ENCODE measurements at regions not wholly inside any gene's neighbourhood (a gene's known extent, or its start where the extent isn't known, plus 50 kb on each side); places are given as distances from the start of the nearest gene placed in this dataset.

- H3F3A ChIP-seq (ENCODE audit: insufficient read depth): no peaks in the 10 kb centered on the region
- no peaks in the 10 kb centered on the region for H3K27me3 ChIP-seq (replicated peaks; ENCODE audit: insufficient read depth)
- H3K9me2 ChIP-seq (ENCODE audit: insufficient read depth): no peaks in the 10 kb centered on the region; the same call in 1 of the 2 replicates
- no peak overlapping the region for H2AFZ ChIP-seq
- no peak overlapping the region for H3K9ac ChIP-seq
- H3K4me2 ChIP-seq (ENCODE audit: unreplicated experiment): no peak overlapping the region
- 54 to 59% methylated on average over 5 of the region's 5 CpGs for WGBS, 2 experiments (ENCODE audit: low coverage in 1 of 2, low lambda C conversion rate in 2 of 2, missing lambda C conversion rate in 2 of 2)
- no peak overlapping the region for H3K27ac ChIP-seq
- H3K4me3 ChIP-seq: no peak overlapping the region
- no peaks in the 10 kb centered on the region for H3K79me2 ChIP-seq (ENCODE audit: insufficient read depth)
- DNase-seq: no peak
- no peaks in the 10 kb centered on the region for H3K4me1 ChIP-seq (ENCODE audit: insufficient read depth)
- H3K9me3 ChIP-seq (ENCODE audit: low read depth): no peaks in the 10 kb centered on the region
- in situ Hi-C loops (cut with MboI): no loop called here
- no peaks in the 10 kb centered on the region for H3K36me3 ChIP-seq (ENCODE audit: low read depth)
- no peaks in the 10 kb centered on the region for H4K20me1 ChIP-seq (ENCODE audit: insufficient read depth)
- no peak for TF ChIP-seq EZH2phosphoT487 (IDR thresholded peaks at IDR 0.05; ENCODE audit: insufficient read depth, low read depth)
- no peak for TF ChIP-seq EZH2 (IDR thresholded peaks at IDR 0.05; ENCODE audit: insufficient read depth, poor library complexity, severe bottlenecking)
Measured at GRCh38 chr9:26597542-26598149, 295.0 kb downstream of the CAAP1 start.

- H3K27ac ChIP-seq: no peak overlapping the region
- no peak for DNase-seq
- TF ChIP-seq EZH2 (IDR thresholded peaks at IDR 0.05; ENCODE audit: insufficient read depth, poor library complexity, severe bottlenecking): no peak
- TF ChIP-seq EZH2phosphoT487 (IDR thresholded peaks at IDR 0.05; ENCODE audit: insufficient read depth, low read depth): no peak
- no peaks in the 10 kb centered on the region for H3K9me2 ChIP-seq (ENCODE audit: insufficient read depth)
- no peaks in the 10 kb centered on the region for H3K79me2 ChIP-seq (ENCODE audit: insufficient read depth)
- no peak overlapping the region for H3K4me2 ChIP-seq (ENCODE audit: unreplicated experiment)
- H3K4me1 ChIP-seq (ENCODE audit: insufficient read depth): no peaks in the 10 kb centered on the region
- H3K27me3 ChIP-seq (replicated peaks; ENCODE audit: insufficient read depth): no peaks in the 10 kb centered on the region
- H3K9me3 ChIP-seq (ENCODE audit: low read depth): no peaks in the 10 kb centered on the region
- H4K20me1 ChIP-seq (ENCODE audit: insufficient read depth): no peaks in the 10 kb centered on the region
- H3F3A ChIP-seq (ENCODE audit: insufficient read depth): no peaks in the 10 kb centered on the region
- H3K36me3 ChIP-seq (ENCODE audit: low read depth): no peaks in the 10 kb centered on the region
- in situ Hi-C loops (cut with MboI): no loop called here
- H3K4me3 ChIP-seq: no peak overlapping the region
- no peak overlapping the region for H2AFZ ChIP-seq
- no peak overlapping the region for H3K9ac ChIP-seq
- WGBS, 2 experiments (ENCODE audit: low coverage in 1 of 2, low lambda C conversion rate in 2 of 2, missing lambda C conversion rate in 2 of 2): 12% methylated on average over 2 of the region's 2 CpGs
Measured at GRCh38 chr9:26579056-26579455, 313.5 kb downstream of the CAAP1 start.

GRCh38 chr9:26574898-26575440, 317.6 kb downstream of the CAAP1 start:
- no peak overlapping the region for H3K9ac ChIP-seq
- H3K4me2 ChIP-seq (ENCODE audit: unreplicated experiment): no peak overlapping the region
- no peaks in the 10 kb centered on the region for H3K36me3 ChIP-seq (ENCODE audit: low read depth)
- DNase-seq: no peak
- H4K20me1 ChIP-seq (ENCODE audit: insufficient read depth): no peaks in the 10 kb centered on the region
- H2AFZ ChIP-seq: no peak overlapping the region
- 53% methylated on average over 2 of the region's 2 CpGs for WGBS, 2 experiments (ENCODE audit: low coverage in 1 of 2, low lambda C conversion rate in 2 of 2, missing lambda C conversion rate in 2 of 2)
- no peak for TF ChIP-seq EZH2phosphoT487 (IDR thresholded peaks at IDR 0.05; ENCODE audit: insufficient read depth, low read depth)
- no peak for TF ChIP-seq EZH2 (IDR thresholded peaks at IDR 0.05; ENCODE audit: insufficient read depth, poor library complexity, severe bottlenecking)
- H3K9me3 ChIP-seq (ENCODE audit: low read depth): no peaks in the 10 kb centered on the region
- in situ Hi-C loops (cut with MboI): no loop called here
- no peak overlapping the region for H3K27ac ChIP-seq
- no peaks in the 10 kb centered on the region for H3K27me3 ChIP-seq (replicated peaks; ENCODE audit: insufficient read depth)
- H3K4me3 ChIP-seq: no peak overlapping the region
- no peaks in the 10 kb centered on the region for H3K79me2 ChIP-seq (ENCODE audit: insufficient read depth)
- no peaks in the 10 kb centered on the region for H3K4me1 ChIP-seq (ENCODE audit: insufficient read depth)
- H3F3A ChIP-seq (ENCODE audit: insufficient read depth): no peaks in the 10 kb centered on the region
- H3K9me2 ChIP-seq (ENCODE audit: insufficient read depth): no peaks in the 10 kb centered on the region

GRCh38 chr9:26574256-26574655, 318.3 kb downstream of the CAAP1 start:
- in situ Hi-C loops (cut with MboI): no loop called here
- 6 to 9% methylated on average over 2 of the region's 2 CpGs for WGBS, 2 experiments (ENCODE audit: low coverage in 1 of 2, low lambda C conversion rate in 2 of 2, missing lambda C conversion rate in 2 of 2)

More at GRCh38 chr9:26574256-26574655, 318.3 kb downstream of the CAAP1 start:
- Histone ChIP-seq H4K20me1 (ENCODE audit: insufficient read depth) (no peaks in the 10 kb centered on the region), H3K36me3 (ENCODE audit: low read depth) (no peaks in the 10 kb centered on the region), H3K9me3 (ENCODE audit: low read depth) (no peaks in the 10 kb centered on the region), H3K4me1 (ENCODE audit: insufficient read depth) (no peaks in the 10 kb centered on the region), H3K9me2 (ENCODE audit: insufficient read depth) (no peaks in the 10 kb centered on the region), H3K27ac (no peak overlapping the region), H3K4me3 (no peak overlapping the region), H3K4me2 (ENCODE audit: unreplicated experiment) (no peak overlapping the region), H3K79me2 (ENCODE audit: insufficient read depth) (no peaks in the 10 kb centered on the region), H2AFZ (no peak overlapping the region), H3F3A (ENCODE audit: insufficient read depth) (no peaks in the 10 kb centered on the region), H3K27me3 (replicated peaks; ENCODE audit: insufficient read depth) (no peaks in the 10 kb centered on the region), H3K9ac (no peak overlapping the region)
- DNase-seq: no peak
- TF ChIP-seq EZH2 (IDR thresholded peaks at IDR 0.05; ENCODE audit: insufficient read depth, poor library complexity, severe bottlenecking) (no peak), EZH2phosphoT487 (IDR thresholded peaks at IDR 0.05; ENCODE audit: insufficient read depth, low read depth) (no peak)
